Stimulated activated CD4-positive, alpha-beta T cell treated with anti-CD3 and anti-CD28 coated beads, Interleukin-12 subunit alpha, Interleukin-12 subunit beta, amount 100 ng/mL, for 48 hours (primary cell): ENCODE measurements at regions not wholly inside any gene's neighbourhood (a gene's known extent, or its start where the extent isn't known, plus 50 kb on each side); places are given as distances from the start of the nearest gene placed in this dataset.

Experiments used
- DNase-seq, 3 donors: peaks; one replicate each; pipeline ENCODE4 v3.0.0-alpha.2; 2020; ENCODE audit warnings: low read depth in 2 of 3, low spot score in 1 of 3

DNA sequence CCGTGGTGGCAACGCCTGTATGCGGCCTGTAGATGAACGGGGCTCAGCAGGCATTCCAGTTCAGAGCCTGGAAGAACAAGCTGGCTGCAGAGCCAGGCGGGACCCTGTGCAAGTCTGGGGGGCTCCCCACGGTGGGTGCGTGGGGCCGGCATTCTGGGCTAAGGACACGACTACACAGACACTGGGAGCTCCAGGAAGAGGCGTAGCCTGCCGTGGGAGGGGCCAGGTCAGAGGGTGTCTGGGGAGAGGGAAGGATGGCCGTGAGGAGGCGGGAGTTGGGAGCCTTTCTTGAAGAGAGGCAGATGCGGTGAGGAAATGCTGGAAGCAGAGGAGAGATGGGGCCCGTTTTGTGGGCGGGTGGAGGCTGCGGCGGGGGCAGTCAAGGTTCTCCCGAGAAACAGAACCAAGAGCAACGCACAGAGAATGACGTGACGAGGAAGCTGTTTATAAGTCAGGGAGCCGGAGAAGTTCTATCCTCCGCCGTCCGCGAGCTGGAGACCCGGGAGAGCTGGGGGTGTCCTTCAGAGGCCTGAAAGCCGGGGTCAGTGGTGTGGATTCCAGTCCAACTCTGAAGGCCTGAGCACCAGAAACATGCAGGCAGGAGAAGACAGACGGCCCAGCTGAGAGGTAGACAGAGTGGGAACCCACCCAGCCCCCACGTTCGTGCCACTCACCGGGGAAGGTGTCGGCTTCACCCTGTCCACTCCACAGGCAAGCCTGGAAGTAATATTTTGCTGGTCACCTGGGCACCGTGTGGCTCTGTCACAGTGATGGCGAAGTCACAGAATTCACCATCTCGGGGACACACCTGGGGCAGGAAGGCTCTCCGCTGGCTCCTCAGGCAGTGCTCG, 529.6 kb downstream of the BRD1 start:
- DNase-seq: no peak

DNA sequence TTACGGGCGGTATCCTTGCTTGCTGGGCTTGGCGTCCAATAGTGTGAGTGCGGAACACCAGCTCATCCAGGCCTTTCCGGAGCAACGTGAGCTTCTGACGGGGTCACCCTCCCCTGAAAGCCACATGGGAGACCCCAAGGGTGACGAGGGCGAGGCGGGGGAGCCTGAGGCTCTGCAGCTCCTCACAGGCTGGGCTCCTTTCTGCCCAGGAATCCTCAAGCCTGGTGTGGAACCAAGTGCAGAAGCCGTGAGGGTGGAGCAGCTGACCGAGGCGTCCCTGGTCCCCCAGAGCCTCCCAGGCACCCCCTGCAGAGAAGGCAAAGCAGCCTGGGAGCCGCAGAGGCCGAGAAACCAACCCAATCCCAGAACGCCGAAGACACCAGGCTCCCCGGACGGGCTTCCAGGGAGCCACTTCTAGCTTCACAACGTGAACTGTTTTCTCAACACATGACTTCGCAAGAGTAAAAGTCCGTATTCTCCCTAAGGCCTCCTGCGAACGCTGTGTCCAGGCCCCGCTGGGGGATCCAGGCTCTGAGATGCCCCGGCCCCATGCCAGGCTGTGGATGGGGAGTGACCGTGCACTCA, 530.3 kb downstream of the BRD1 start:
- no peak for DNase-seq

DNA sequence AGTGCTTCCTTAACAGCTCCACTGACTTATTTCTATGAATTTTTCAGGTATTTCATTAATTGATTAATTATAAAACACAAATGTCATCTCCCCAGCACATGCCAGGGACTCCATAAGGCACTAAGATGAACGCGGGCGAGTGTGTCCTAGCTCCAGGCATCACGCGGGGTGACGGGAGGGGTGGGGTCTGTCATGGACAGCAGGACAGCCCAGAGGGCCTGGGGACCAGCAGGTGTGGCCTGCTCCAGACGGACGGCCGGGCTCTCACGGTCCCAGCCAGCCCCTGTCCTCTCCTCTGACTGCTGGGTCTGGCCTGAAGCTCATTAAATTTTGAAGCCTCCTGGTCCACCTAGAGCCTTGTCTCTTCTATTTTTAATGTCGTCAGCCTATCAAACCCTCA, 531.1 kb downstream of the BRD1 start:
- DNase-seq: no peak

DNA sequence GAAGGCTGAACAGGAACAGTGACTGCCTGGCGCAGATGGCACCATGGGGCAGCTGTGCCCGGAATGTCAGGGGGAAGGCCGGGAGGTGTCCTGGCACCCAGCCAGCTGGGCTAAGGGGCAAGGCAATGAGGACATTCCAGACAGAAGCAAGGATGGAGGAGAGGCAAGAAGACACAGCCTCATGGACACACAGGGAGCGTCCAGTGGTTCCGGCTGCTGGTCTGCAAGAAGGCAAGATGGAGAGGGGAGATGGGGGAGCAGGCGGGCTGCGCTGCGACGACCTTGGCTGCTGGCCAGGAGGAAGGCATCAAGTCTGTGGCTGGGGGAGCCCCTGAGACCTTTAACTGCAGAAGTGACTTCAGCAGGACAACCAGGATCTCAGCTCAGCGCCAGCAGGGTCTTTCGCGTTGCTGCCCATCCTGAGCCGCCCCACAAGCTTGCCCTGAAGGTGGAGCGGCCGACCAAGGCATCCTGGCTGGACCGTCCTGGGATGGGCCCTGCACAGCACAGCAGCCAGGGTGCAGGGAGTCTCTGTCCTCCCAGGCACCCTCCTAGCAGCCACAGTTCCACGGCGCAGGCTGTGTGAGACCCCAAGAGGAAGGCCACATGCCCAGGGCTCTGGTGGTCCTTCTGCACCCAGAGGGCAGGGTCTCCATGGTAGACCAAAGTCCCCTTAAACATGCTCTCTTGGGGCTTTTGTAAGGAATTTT, 531.7 kb downstream of the BRD1 start:
- no peak for DNase-seq

DNA sequence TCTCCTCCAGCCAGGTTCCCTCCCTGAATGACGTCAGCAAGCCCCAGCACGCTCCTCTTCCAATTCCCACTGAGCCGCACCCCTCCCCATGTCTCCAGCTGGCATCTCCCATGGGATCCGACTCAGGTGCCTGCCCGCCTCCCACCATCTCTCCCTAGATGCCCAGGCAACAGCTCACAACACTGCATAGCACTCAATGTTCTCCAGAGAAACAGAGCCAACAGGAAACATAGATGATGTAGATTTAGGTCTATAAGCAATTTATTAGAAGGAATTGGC, 532.3 kb downstream of the BRD1 start:
- no peak for DNase-seq

DNA sequence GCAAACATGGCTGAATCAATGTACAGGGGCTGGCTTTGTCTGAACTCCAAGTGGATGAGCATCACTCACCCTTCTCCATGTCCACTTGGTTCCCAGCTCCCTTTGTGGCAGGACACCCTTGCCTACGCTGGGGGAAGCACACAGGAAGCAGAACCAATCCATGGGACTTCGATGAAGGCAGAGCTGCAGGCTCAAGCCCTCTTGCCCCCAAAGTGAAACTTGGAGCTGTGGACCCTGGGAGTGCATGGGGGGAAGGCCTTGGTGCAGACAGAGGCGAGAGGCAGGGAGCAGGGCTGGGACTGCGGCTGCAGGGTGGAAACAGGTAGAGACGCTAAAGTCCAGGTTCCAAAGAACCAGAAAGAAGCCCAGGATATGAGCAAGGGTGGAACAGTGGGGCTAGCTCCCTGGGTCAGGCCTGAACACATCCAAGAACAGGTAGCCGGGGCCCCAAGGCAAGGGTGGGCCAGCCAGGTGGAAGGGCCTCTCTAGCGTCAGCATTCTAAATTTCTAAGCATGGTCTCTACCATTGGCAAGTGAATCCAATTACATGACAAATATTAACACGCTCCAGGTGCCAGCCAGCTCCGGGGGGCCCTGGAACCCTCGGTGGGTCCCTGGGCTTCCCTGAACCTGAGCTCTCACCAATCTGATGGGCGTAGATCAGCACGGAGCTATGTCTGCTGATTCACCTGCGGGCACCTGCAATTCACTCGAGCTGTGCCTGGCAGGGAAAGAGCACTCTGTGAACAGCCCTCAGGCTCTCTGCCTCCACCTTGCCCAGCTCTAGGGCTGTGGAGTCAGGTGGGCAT, 532.8 kb downstream of the BRD1 start:
- DNase-seq: no peak

DNA sequence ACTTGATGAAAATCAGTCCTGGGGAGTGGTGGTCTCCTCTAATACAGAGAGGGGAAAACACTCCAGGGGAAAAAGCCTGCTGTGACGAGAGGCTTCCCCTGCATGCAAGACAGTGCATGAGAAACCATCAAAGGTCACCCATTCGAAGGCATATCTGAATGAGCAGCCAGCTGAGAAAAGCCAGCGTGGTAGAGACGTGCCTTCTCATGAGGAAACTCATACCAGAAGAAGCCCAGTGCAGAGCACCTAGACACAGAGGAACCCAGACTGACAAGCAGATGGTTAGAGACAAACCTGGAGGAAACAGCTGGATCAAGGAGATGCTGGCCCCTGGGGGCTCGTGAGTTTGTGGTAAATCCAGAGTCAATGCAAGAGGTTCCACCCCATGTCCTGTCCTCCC, 534.8 kb downstream of the BRD1 start:
- no peak for DNase-seq

DNA sequence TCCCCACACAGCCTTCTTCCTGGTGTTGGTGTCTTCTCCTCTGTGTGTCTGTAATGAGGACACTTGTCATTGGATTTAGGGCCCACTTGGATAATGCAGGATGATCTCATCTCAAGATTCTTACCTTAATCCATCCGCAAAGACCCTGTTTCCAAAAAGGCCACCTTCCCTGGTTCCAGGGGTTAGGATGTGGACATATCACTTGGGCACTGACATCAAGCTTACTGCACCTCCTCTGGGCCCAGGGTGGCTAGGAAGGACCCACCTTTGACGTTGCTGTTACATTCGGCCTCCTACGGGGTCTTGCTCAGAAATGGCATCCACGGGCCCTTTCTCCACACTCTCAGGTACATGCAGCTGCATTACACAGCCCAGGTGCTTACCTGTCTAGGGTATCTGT, 535.9 kb downstream of the BRD1 start:
- no peak for DNase-seq

DNA sequence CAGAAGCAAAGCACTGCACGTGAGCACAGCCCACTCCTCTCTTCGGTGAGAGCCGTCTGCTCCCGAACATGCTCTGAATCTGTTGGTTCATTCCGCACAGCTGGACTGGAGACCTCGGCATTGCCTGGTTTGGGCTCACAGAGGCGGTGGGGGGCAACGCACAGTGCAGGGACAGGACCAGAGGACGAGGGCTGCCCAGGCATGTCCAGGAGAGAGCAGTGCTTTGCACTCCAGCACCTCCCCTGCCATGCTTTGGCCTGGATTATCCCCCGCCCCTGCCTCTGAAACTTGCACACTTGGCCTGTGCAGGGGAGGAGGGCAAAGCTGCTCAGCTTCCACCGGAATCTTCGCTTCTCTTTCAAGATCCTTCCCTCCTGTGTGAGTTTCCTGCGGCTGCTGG, 536.5 kb downstream of the BRD1 start:
- no peak for DNase-seq

DNA sequence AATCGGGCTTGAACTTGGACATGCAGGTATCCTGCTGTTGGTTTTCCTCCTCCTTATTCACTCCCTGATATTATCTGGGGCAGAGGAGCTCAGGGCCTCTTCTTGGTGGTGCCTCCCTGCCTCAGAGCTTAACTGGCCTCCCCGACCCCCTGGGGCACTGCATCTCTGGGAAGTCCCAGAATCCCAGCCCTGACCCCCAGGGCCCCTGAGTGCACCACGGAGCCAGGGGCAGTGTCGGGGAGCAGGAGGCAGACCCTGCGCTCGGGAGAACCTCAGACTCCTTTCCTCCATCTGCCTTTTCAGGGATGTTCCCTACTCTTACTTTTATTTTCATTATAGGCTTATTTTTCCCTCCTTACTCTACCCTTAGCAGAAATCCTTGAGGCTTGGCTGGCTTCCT, 537.0 kb downstream of the BRD1 start:
- no peak for DNase-seq

DNA sequence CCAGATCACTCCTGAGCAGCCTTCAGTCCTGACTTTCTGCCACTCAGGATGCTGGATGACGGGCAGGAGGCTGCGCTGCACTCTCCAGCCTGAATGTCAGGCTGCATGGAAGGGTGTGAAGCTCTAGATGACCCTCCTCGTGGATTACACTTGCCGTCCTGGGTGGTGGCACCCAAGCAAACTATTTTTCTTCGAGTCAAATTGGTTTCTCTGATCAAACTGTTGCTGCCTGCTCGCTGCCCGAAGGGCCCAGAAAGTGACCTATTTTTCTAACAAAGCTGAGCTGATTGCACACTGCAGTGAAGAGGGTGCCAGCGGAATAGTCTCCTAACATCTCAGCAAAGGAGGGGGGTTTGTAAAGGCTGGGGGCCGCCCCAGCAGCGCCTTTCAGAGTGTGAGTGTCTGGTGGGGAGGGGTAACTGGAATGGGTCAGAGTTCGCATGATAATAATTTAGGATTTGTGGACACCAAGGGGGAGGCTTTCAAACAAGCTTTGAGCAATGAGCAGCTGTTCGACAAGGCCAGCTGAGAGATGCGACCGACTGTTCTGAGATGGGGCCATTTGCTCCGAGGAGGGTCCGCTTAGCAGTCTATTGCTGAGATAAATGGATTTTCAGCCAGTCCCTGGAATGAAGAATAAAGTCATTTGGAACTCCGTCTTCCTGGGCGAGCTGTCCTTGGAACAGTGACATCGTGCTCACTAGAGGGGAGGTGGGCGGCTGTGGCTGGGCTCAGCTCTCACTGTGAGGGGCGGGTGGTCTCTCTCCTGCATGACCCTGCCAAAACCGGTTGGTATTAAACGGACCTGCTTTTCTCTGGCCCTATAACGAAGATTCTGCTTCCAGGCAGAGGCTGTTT, 537.6 kb downstream of the BRD1 start:
- no peak for DNase-seq

DNA sequence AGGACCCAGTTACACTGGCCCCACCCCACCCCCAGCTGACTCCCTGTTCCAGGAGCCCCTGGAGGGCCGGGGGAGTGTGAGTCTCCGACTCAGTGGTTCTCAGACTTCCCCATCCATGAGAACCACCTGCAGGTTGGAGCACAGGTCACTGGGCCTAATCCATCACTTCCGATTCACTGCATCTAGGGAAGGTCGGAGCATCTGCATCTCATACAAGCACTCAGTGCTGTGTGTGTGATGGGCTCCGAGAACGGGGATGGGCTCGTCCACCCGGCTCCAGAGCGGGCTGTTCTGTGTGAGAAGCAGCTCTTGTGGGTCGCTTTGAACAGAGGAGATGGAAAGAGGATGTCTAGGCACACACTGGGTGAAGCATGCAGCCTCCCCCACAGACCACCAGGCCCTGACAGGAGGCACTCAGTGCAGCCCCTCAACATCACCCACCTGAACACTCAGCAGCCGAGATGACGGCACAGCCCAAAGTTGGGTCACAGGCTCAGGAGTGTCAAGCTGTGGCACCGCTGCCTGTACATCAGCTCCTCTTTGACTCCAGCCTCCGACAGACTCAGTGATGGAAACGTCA, 541.4 kb downstream of the BRD1 start:
- no peak for DNase-seq

DNA sequence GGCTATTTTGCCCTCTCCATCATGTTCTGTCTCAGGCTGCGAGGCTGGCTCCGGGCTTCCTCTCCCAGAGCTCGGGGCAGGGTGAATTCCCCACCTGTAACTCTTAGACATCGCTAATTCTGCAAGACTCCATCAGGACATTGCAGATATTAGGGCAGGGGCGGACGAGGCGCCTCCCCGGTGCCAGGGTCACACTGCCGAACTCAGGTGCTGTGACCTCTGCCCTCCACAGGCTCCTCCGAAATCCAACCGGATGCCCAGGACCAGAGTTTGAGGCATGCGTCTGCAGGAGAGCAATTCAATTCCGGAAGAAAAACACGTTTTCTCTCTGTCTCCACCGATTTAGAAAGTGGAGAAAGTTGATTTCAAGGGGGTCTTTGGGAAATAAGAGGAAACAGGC, 542.7 kb downstream of the BRD1 start:
- DNase-seq: no peak

DNA sequence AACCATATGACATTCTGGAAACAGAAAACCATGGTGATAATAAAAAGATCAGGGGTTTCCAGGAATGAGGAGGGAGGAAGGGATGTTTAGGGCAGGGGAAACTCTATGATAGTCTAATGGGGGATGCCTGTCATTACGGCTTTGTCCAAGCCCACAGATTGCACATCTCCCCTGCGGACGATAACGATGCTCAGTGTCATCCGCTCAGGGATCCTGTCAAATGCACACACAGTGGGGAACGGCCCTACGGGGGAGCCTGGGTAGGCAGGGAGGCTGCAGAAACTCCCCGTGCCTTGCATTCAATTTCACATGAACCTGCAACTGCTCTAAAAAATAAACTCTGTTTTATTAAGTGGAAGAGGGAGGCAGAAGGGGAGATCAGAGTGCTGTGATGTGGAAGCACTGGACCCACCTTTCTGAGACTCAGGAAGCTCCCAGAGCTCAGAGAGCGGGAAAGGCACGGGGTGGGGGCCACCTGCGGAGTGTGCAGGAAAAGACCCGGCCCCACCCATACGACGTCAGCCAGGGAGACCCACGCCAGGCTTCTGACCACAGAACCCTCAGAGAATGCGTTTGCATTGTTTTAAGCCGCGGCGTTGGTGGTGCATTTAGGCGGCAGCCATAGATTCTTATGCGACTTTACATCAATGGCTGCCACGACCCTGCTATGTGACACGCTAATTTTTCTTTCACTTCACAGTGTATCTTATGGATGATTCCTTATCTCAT, 543.5 kb downstream of the BRD1 start:
- no peak for DNase-seq

DNA sequence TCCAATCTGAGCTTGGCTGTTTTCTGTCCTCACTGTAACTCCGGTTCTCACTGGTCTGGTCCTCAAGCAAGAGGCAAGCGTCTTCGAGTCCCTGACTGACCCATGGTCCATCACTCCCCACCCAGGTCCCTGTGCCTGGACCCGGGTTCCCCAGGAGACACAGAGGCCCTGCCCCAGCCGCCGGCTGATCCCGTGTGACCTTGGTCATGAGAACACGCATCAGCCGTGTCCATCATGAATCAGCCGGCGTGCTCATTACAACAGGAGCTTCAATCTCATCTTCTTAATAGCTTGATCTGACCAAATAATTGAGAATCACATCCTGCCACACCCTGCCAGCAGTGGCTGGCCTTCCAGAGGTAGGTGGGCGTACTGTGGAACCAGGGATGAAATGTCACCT, 545.1 kb downstream of the BRD1 start:
- no peak for DNase-seq

DNA sequence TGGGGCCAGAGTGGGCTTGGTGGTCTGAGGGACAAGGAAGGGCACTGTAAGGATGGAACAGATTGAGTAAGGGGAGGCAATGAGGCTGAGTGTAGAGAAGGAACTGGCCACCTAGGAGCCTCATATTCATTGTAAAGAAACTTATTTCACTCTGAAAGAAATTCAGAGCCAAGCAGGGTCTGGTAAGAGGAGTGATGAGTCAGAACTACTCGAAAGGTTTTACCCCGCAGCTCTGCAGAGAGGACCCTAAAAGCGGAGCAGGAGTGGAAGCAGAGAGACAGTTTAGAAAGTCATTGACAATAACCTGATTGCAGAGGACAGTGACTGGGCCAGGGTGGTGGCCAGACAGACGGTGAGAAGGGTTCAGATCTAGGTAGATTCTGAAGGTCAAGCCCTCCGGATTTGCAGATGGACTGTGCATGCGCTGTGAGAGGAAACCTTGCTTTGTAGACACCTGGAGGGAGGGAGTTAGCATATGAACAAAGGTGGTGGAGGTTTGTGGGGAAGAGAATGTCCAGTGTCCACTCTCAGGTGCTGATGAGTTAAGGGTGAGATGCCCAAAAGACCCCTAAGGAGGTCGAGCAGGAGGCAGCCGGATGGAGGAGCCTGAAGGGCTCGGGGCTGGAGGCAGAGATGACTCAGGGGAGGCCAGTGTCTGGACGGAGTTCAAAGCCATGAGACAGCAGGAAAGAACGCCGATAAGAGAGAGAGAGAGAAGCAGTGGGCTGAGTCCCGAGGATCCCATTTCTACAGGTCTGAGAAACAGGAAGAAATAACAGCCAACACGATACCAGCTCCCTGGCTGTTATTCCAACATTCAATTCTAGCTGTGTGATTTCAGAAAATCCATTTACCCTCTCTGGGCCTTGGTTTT, 546.0 kb downstream of the BRD1 start:
- no peak for DNase-seq

DNA sequence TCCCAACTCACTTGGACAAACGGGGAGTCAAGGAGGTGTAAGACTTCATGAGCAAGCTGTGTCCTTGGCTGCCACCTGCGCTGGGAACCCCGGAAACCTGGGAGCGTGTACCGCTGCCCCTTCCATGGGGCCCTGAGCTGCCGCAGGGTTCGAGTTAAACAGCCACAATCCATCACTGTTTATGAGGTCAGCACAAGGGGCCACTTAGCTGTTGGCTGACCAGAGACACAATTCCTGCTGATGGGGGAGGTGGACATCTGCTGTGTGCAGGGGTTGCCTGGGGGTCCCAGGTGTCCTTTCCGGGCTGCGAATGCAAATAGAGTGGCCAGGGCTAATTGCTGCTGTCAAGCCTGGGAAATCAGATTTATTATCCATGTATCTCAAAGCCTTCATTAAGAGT, 549.3 kb downstream of the BRD1 start:
- DNase-seq: no peak

DNA sequence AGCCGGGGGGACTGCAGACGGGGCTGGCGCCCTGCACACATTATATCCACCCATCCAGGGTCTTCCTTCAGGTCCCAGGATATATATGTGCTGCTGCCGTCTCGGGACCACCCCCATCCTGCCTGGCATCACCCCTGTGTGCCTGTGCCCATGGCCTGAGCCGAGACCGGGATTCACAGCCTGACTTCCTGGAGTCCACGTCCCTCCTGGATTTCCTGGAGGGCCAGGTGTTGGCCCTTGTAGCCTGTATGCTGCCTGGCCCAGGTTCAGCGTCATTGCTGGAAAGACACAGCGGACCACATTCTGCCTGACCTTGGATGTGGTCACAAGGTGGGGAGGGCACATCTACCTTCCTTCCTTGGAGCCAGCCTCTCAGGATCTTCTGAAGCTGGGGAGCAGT, 551.1 kb downstream of the BRD1 start:
- DNase-seq: no peak
